ENCODE measurements at regions not wholly inside any gene's neighbourhood (a gene's known extent, or its start where the extent isn't known, plus 50 kb on each side); places are given as distances from the start of the nearest gene placed in this dataset.

DNA sequence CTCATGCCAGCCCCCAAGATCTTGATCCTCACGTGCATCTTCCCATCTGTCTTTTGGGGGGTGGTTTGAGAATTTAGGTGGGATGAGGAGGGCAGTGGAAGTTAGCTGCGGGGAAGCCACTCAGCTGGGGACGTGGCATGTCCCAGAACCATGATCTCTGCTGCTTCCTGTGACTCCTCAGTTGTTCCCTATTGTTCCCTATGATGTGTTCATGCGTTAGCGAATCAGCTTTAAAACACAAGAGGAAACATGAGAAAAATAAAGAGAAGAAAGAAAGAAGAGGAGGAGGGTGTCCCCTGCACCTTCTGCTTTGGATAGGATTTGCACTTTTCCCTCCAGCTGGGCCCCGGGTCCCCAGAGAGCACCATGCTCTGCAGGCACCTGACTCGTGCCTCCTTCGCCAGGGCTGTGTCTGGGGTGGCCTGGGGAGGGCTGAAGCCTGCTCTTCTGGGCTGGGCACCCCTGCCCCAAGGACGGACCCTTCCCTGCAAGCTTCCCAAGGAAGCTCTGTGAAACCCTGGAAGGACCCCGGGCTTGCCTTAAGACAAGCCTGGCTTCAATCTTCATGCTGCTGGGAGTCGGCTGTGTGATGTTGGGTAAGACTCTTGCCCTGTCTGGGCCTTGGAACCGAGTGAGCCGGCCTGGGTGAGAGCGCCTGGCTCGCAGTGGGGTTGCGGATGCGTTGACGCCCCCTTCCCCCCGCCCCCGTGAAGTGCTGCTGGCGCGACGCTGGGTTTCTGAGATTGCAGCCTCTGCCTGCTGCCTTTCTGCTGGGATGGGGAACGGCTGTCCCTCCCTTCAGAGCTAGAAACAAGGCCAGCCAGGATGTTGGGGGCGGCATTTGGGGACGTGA, 62.8 kb upstream of the CIBAR2 start:
- TF ChIP-seq SIN3A (IDR thresholded peaks at IDR 0.05; ENCODE audit: borderline replicate concordance, insufficient read depth, low read length) (no peak), POLR2AphosphoS5 (IDR thresholded peaks at IDR 0.05; ENCODE audit: low read depth, low read length) (no peak)
- TF ChIP-seq, protein P1, sequence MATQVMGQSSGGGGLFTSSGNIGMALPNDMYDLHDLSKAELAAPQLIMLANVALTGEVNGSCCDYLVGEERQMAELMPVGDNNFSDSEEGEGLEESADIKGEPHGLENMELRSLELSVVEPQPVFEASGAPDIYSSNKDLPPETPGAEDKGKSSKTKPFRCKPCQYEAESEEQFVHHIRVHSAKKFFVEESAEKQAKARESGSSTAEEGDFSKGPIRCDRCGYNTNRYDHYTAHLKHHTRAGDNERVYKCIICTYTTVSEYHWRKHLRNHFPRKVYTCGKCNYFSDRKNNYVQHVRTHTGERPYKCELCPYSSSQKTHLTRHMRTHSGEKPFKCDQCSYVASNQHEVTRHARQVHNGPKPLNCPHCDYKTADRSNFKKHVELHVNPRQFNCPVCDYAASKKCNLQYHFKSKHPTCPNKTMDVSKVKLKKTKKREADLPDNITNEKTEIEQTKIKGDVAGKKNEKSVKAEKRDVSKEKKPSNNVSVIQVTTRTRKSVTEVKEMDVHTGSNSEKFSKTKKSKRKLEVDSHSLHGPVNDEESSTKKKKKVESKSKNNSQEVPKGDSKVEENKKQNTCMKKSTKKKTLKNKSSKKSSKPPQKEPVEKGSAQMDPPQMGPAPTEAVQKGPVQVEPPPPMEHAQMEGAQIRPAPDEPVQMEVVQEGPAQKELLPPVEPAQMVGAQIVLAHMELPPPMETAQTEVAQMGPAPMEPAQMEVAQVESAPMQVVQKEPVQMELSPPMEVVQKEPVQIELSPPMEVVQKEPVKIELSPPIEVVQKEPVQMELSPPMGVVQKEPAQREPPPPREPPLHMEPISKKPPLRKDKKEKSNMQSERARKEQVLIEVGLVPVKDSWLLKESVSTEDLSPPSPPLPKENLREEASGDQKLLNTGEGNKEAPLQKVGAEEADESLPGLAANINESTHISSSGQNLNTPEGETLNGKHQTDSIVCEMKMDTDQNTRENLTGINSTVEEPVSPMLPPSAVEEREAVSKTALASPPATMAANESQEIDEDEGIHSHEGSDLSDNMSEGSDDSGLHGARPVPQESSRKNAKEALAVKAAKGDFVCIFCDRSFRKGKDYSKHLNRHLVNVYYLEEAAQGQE (IDR thresholded peaks at IDR 0.05; ENCODE audit: insufficient read depth in 1 of 2, low read depth in 2 of 2, low read length in 2 of 2): no peak
